ENCODE measurements at regions not wholly inside any gene's neighbourhood (a gene's known extent, or its start where the extent isn't known, plus 50 kb on each side); places are given as distances from the start of the nearest gene placed in this dataset.

GRCh38 chr14:25518364-25518763, 468.4 kb upstream of the STXBP6 start:
- no peak for TF ChIP-seq EP300 (IDR thresholded peaks at IDR 0.05)
- TF ChIP-seq POLR2A (IDR thresholded peaks at IDR 0.05), result no peak

Measured in suprapubic skin (tissue), 2 donors.